ENCODE measurements at regions not wholly inside any gene's neighbourhood (a gene's known extent, or its start where the extent isn't known, plus 50 kb on each side); places are given as distances from the start of the nearest gene placed in this dataset.

GRCh38 chr22:48052621-48052890 is 1290.1 kb downstream of the TBC1D22A start:
- H3K4me1 ChIP-seq (ENCODE audit: control insufficient read depth, insufficient read depth, low read length) = no peaks in the 10 kb centered on the region
- no TSS peak for BruUV-seq (replicated peaks)
- no peak for ATAC-seq
- in situ Hi-C loops (cut with HindIII; ENCODE audit: low pct_unique_long_range_greater_than_20kb, low sequenced_read_pairs) (no loop called here), intact Hi-C loops (cut with micrococcal nuclease; ENCODE audit: unreplicated experiment) (no loop called here)
- H3K9me3 ChIP-seq (ENCODE audit: control insufficient read depth, insufficient read depth, low read depth, low read length) = no peaks in the 10 kb centered on the region
- CTCF ChIA-PET = no interaction called here
- DNase-seq (ENCODE audit: low read depth, low spot score) = no peak
- H3K4me3 ChIP-seq (ENCODE audit: low read depth in 2 of 2, low read length in 2 of 2) = no peak overlapping the region
- no peaks in the 10 kb centered on the region for H3K36me3 ChIP-seq (ENCODE audit: control insufficient read depth, insufficient read depth, low read length)
- POLR2A ChIA-PET = no interaction called here
- no peak for TF ChIP-seq SIN3A (IDR thresholded peaks at IDR 0.05; ENCODE audit: borderline replicate concordance, insufficient read depth, low read depth, low read length)
- TF ChIP-seq, protein P1, sequence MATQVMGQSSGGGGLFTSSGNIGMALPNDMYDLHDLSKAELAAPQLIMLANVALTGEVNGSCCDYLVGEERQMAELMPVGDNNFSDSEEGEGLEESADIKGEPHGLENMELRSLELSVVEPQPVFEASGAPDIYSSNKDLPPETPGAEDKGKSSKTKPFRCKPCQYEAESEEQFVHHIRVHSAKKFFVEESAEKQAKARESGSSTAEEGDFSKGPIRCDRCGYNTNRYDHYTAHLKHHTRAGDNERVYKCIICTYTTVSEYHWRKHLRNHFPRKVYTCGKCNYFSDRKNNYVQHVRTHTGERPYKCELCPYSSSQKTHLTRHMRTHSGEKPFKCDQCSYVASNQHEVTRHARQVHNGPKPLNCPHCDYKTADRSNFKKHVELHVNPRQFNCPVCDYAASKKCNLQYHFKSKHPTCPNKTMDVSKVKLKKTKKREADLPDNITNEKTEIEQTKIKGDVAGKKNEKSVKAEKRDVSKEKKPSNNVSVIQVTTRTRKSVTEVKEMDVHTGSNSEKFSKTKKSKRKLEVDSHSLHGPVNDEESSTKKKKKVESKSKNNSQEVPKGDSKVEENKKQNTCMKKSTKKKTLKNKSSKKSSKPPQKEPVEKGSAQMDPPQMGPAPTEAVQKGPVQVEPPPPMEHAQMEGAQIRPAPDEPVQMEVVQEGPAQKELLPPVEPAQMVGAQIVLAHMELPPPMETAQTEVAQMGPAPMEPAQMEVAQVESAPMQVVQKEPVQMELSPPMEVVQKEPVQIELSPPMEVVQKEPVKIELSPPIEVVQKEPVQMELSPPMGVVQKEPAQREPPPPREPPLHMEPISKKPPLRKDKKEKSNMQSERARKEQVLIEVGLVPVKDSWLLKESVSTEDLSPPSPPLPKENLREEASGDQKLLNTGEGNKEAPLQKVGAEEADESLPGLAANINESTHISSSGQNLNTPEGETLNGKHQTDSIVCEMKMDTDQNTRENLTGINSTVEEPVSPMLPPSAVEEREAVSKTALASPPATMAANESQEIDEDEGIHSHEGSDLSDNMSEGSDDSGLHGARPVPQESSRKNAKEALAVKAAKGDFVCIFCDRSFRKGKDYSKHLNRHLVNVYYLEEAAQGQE (IDR thresholded peaks at IDR 0.05; ENCODE audit: insufficient read depth in 1 of 2, low read depth in 2 of 2, low read length in 1 of 2) = no peak
- no peak for TF ChIP-seq POLR2AphosphoS5 (IDR thresholded peaks at IDR 0.05; ENCODE audit: low read depth, low read length)
- no peak for TF ChIP-seq CTCF (IDR thresholded peaks at IDR 0.05)
- TF ChIP-seq TCF7L2 (IDR thresholded peaks at IDR 0.05; ENCODE audit: low read depth, low read length) = no peak
- H3K27ac ChIP-seq (ENCODE audit: low read length) = no peak overlapping the region
- no peaks in the 10 kb centered on the region for H3K27me3 ChIP-seq (ENCODE audit: control insufficient read depth, insufficient read depth, low read length)

DNA sequence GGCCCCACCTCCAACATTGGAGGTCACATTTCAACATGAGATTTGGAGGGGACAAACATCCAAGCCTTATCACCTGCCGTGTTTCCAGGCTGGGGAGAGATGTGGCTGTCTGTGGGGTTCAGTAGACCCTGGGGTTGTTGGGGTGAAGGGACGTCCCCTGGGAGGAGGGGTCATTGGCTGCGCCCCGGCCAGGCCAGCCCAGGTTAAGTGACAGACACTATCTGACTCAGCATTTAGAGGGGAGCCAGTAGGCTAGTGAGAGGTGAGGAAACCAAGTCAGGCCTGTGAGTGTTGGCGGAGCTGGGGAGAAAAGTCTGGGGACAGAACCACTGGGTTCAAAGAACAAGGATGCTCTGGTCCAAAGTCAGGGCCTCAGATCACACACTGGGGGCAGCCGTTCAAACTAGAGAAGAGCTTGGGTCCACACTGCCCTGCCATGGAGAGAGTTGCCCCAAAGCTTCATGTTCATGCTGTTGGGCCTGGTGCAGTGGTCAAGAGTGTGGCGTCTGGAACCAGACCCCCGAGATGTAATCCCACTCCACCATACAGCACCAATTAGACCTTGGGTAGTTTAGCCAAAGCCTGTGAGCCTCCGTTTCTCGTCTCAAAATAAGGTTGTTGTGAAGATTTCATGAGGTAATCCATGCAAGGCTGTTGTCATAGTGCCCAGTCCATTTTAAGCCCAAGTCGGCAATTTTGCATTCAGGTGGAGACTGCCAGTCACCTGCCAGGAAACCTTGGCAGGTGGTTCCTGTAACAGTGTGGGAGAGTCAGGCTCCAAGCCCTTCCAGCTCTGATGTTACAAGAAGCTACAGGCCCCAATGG is 1289.6 kb downstream of the TBC1D22A start:
- H3K4me1 ChIP-seq (ENCODE audit: control insufficient read depth, insufficient read depth, low read length) = no peaks in the 10 kb centered on the region
- in situ Hi-C loops (cut with HindIII; ENCODE audit: low pct_unique_long_range_greater_than_20kb, low sequenced_read_pairs) (no loop called here), intact Hi-C loops (cut with micrococcal nuclease; ENCODE audit: unreplicated experiment) (no loop called here)
- ChIA-PET POLR2A (no interaction called here), CTCF (no interaction called here)
- H3K9me3 ChIP-seq (ENCODE audit: control insufficient read depth, insufficient read depth, low read depth, low read length) = no peaks in the 10 kb centered on the region
- no peaks in the 10 kb centered on the region for H3K27me3 ChIP-seq (ENCODE audit: control insufficient read depth, insufficient read depth, low read length)
- H3K27ac ChIP-seq (ENCODE audit: low read length) = no peak overlapping the region
- ATAC-seq = no peak
- TF ChIP-seq, protein P1 (IDR thresholded peaks at IDR 0.05; ENCODE audit: insufficient read depth in 1 of 2, low read depth in 2 of 2, low read length in 1 of 2) = no peak
- TF ChIP-seq SIN3A (IDR thresholded peaks at IDR 0.05; ENCODE audit: borderline replicate concordance, insufficient read depth, low read depth, low read length) (no peak), POLR2AphosphoS5 (IDR thresholded peaks at IDR 0.05; ENCODE audit: low read depth, low read length) (no peak), TCF7L2 (IDR thresholded peaks at IDR 0.05; ENCODE audit: low read depth, low read length) (no peak), CTCF (IDR thresholded peaks at IDR 0.05) (no peak)
- no peaks in the 10 kb centered on the region for H3K36me3 ChIP-seq (ENCODE audit: control insufficient read depth, insufficient read depth, low read length)
- DNase-seq (ENCODE audit: low read depth, low spot score) = no peak
- no peak overlapping the region for H3K4me3 ChIP-seq (ENCODE audit: low read depth in 2 of 2, low read length in 2 of 2)
- no TSS peak for BruUV-seq (replicated peaks)

All from Panc1 (cell line).